CD4-positive, CD25-positive, alpha-beta regulatory T cell (primary cell): ENCODE measurements at regions not wholly inside any gene's neighbourhood (a gene's known extent, or its start where the extent isn't known, plus 50 kb on each side); places are given as distances from the start of the nearest gene placed in this dataset.

Experiments used
- ATAC-seq, 2 donors: fragments of 150-1000 bp; cut with Tn5 transposase; one replicate each; pipeline ENCODE4 v1.10.0; 2021; ENCODE audit warnings: low read depth in 2 of 2, moderate number of reproducible peaks in 2 of 2, moderate library complexity in 1 of 2
- DNase-seq, 3 donors: peaks; one replicate each; pipeline versions ENCODE4 v3.0.0 to v3.0.0-alpha.2; 2012 to 2022; ENCODE audit warnings: mixed read lengths in 1 of 3
- H3K27ac ChIP-seq: one replicate; pipeline ENCODE4 v1.7.0; 2013; ENCODE audit warnings: mild to moderate bottlenecking, low read length; ENCODE audit not compliant: insufficient read depth, poor library complexity, severe bottlenecking
- H3K27me3 ChIP-seq: one replicate; pipeline ENCODE4 v1.7.0; 2013; ENCODE audit warnings: low read length; ENCODE audit not compliant: control insufficient read depth, insufficient read depth
- H3K36me3 ChIP-seq: one replicate; pipeline ENCODE4 v1.7.0; 2013; ENCODE audit warnings: mild to moderate bottlenecking, low read length, moderate library complexity; ENCODE audit not compliant: control insufficient read depth, insufficient read depth
- H3K4me1 ChIP-seq: 2 replicates; pipeline ENCODE4 v1.7.0; 2013; ENCODE audit warnings: mild to moderate bottlenecking, low read length; ENCODE audit not compliant: insufficient read depth, control insufficient read depth, poor library complexity, severe bottlenecking
- H3K4me3 ChIP-seq: one replicate; pipeline ENCODE4 v1.7.0; 2013; ENCODE audit warnings: low read depth, mild to moderate bottlenecking, low read length, moderate library complexity
- H3K9me3 ChIP-seq, 2 experiments: 1 replicate in 1 of 2; 2 replicates in 1 of 2; pipeline ENCODE4 v1.7.0; 2013; ENCODE audit warnings: low read length in 2 of 2, mild to moderate bottlenecking in 1 of 2, moderate library complexity in 1 of 2; ENCODE audit not compliant: control insufficient read depth in 2 of 2
- H3K27ac Mint-ChIP-seq, 3 donors: one replicate each; pipeline ENCODE4 v1.8.0; 2020 to 2022; ENCODE audit warnings: mild to moderate bottlenecking in 3 of 3, mixed read lengths in 3 of 3, moderate library complexity in 2 of 3
- H3K27me3 Mint-ChIP-seq: one replicate; pipeline ENCODE4 v1.8.0; 2022; ENCODE audit warnings: mild to moderate bottlenecking, mixed read lengths
- H3K36me3 Mint-ChIP-seq: one replicate; pipeline ENCODE4 v1.8.0; 2020; ENCODE audit warnings: mixed read lengths
- H3K4me1 Mint-ChIP-seq, 4 donors: one replicate each; pipeline ENCODE4 v1.8.0; 2020 to 2022; ENCODE audit warnings: mixed read lengths in 4 of 4, mild to moderate bottlenecking in 1 of 4
- H3K4me3 Mint-ChIP-seq, 4 donors: one replicate each; pipeline ENCODE4 v1.8.0; 2020 to 2022; ENCODE audit warnings: mild to moderate bottlenecking in 4 of 4, mixed read lengths in 4 of 4, moderate library complexity in 3 of 4
- H3K9me3 Mint-ChIP-seq, 7 donors: one replicate each; pipeline ENCODE4 v1.8.0; 2020 to 2022; ENCODE audit warnings: mixed read lengths in 7 of 7, mild to moderate bottlenecking in 3 of 7, moderate library complexity in 2 of 7

- H3K27me3 ChIP-seq: no peaks in the 10 kb centered on the region
- H3K9me3 Mint-ChIP-seq: peaks cover 0 to 4% (median 2%) of the 10 kb centered on the region in 7 donors
- H3K27ac Mint-ChIP-seq: no peak overlapping the region
- no peak overlapping the region for H3K27ac ChIP-seq
- H3K4me3 ChIP-seq: no peak overlapping the region
- H3K4me1 Mint-ChIP-seq: no peaks in the 10 kb centered on the region
- H3K36me3 ChIP-seq: no peaks in the 10 kb centered on the region
- H3K4me1 ChIP-seq: no peaks in the 10 kb centered on the region
- H3K9me3 ChIP-seq: no peaks in the 10 kb centered on the region
- ATAC-seq (no peak), DNase-seq (no peak)
- H3K36me3 Mint-ChIP-seq: no peaks in the 10 kb centered on the region
- H3K27me3 Mint-ChIP-seq: peaks cover 5% of the 10 kb centered on the region
- no peak overlapping the region for H3K4me3 Mint-ChIP-seq
These were observed 561.6 kb downstream of the TCERG1L start for GRCh38 chr10:130749911-130750310.

GRCh38 chr10:130750441-130750840 is 561.1 kb downstream of the TCERG1L start:
- Mint-ChIP-seq H3K4me3 (no peak overlapping the region), H3K27ac (no peak overlapping the region), H3K9me3 (peaks cover 0 to 7% (median 2%) of the 10 kb centered on the region in 7 donors), H3K36me3 (no peaks in the 10 kb centered on the region), H3K4me1 (no peaks in the 10 kb centered on the region), H3K27me3 (peaks cover 5% of the 10 kb centered on the region)
- Histone ChIP-seq H3K27ac (no peak overlapping the region), H3K4me1 (no peaks in the 10 kb centered on the region), H3K9me3 (no peaks in the 10 kb centered on the region), H3K4me3 (no peak overlapping the region), H3K36me3 (no peaks in the 10 kb centered on the region), H3K27me3 (no peaks in the 10 kb centered on the region)
- ATAC-seq (no peak), DNase-seq (no peak)

GRCh38 chr10:130751106-130751840 is 560.2 kb downstream of the TCERG1L start:
- H3K4me3 ChIP-seq: no peak overlapping the region
- H3K27ac Mint-ChIP-seq: peak overlapping the region in 1 of 3 donors; percentile 64
- H3K4me1 Mint-ChIP-seq: no peaks in the 10 kb centered on the region
- no peak overlapping the region for H3K4me3 Mint-ChIP-seq
- peaks cover 0 to 5% (median 4%) of the 10 kb centered on the region in 7 donors for H3K9me3 Mint-ChIP-seq
- no peaks in the 10 kb centered on the region for H3K36me3 ChIP-seq
- no peak overlapping the region for H3K27ac ChIP-seq
- no peak for ATAC-seq
- no peak for DNase-seq
- no peaks in the 10 kb centered on the region for H3K9me3 ChIP-seq
- no peaks in the 10 kb centered on the region for H3K36me3 Mint-ChIP-seq
- no peaks in the 10 kb centered on the region for H3K4me1 ChIP-seq
- H3K27me3 ChIP-seq: no peaks in the 10 kb centered on the region
- peaks cover 5% of the 10 kb centered on the region for H3K27me3 Mint-ChIP-seq

GRCh38 chr10:130751851-130752250 is 559.7 kb downstream of the TCERG1L start:
- Histone ChIP-seq H3K27me3 (no peaks in the 10 kb centered on the region), H3K27ac (no peak overlapping the region), H3K4me3 (no peak overlapping the region), H3K4me1 (no peaks in the 10 kb centered on the region), H3K36me3 (no peaks in the 10 kb centered on the region), H3K9me3 (no peaks in the 10 kb centered on the region)
- DNase-seq (no peak), ATAC-seq (no peak)
- Mint-ChIP-seq H3K36me3 (no peaks in the 10 kb centered on the region), H3K4me3 (no peak overlapping the region), H3K27ac (no peak overlapping the region), H3K4me1 (no peaks in the 10 kb centered on the region), H3K27me3 (peaks cover 5% of the 10 kb centered on the region), H3K9me3 (peaks cover 0 to 8% (median 5%) of the 10 kb centered on the region in 7 donors)

DNA sequence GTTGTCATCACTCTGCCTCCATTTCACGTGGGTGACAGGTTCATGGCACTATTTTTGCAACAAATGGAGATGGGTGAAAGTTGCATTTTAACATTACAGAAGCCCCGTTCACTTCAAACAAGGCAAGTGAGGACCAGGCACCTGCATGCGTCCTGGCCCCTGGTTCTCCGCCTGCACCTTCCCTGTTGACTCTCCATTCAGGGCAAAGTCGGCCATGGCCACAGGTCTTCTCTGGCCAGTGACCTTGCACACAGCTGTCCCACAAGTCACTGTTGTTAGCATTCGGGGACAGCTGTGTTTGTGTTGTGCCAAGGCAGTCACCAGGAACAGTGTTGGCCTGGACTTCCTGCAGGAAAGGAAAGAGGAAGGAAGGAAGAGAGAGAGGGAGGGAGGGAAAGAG is 554.9 kb downstream of the TCERG1L start:
- Mint-ChIP-seq H3K27ac (no peak overlapping the region), H3K4me3 (no peak overlapping the region), H3K9me3 (peaks cover 0 to 8% (median 5%) of the 10 kb centered on the region in 7 donors), H3K36me3 (no peaks in the 10 kb centered on the region), H3K4me1 (no peaks in the 10 kb centered on the region), H3K27me3 (no peaks in the 10 kb centered on the region)
- H3K9me3 ChIP-seq: no peaks in the 10 kb centered on the region
- ATAC-seq (no peak), DNase-seq (no peak)
- no peak overlapping the region for H3K27ac ChIP-seq
- no peaks in the 10 kb centered on the region for H3K36me3 ChIP-seq
- no peaks in the 10 kb centered on the region for H3K27me3 ChIP-seq
- no peaks in the 10 kb centered on the region for H3K4me1 ChIP-seq
- no peak overlapping the region for H3K4me3 ChIP-seq

GRCh38 chr10:130757271-130757670 is 554.2 kb downstream of the TCERG1L start:
- H3K9me3 ChIP-seq: no peaks in the 10 kb centered on the region
- no peaks in the 10 kb centered on the region for H3K4me1 Mint-ChIP-seq
- H3K36me3 Mint-ChIP-seq: no peaks in the 10 kb centered on the region
- no peaks in the 10 kb centered on the region for H3K27me3 Mint-ChIP-seq
- ATAC-seq: no peak
- H3K4me3 Mint-ChIP-seq: no peak overlapping the region
- H3K27ac ChIP-seq: no peak overlapping the region
- H3K27me3 ChIP-seq: no peaks in the 10 kb centered on the region
- H3K4me1 ChIP-seq: no peaks in the 10 kb centered on the region
- no peak overlapping the region for H3K4me3 ChIP-seq
- H3K9me3 Mint-ChIP-seq: peaks cover 0 to 8% (median 5%) of the 10 kb centered on the region in 7 donors
- no peak for DNase-seq
- no peaks in the 10 kb centered on the region for H3K36me3 ChIP-seq
- no peak overlapping the region for H3K27ac Mint-ChIP-seq

DNA sequence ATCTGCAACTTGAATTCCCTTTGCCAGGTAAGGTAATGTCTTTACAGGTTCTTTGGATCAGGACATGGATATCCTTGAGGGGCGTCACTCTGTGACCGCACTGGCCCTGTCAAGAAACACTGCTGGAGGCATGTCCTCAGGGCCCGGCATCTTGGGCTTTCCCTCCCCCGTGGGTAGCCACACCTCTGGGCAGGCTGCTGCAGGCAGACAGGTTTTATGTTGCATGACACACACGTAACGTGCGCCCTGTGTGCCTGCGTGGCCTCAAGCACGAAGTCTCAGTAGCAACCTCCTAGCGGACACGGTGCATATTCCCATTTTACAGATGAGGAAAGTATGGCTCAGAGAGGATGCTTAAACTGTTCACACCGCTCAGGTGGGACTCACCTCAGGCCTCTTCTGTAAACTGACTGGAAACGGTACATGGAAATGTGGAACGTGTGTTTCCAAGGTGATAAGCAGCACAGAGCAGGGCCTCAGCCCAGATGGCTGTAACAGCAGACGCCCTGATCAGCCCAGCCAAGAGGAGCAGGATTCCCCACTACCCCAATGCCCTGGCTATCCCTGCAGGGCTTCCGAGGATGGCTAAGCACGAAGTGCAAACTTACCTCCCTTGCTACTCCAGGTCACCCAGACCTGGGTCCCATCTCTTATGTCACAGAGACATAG is 553.6 kb downstream of the TCERG1L start:
- Histone ChIP-seq H3K27ac (no peak overlapping the region), H3K36me3 (no peaks in the 10 kb centered on the region), H3K27me3 (no peaks in the 10 kb centered on the region), H3K4me3 (no peak overlapping the region), H3K9me3 (no peaks in the 10 kb centered on the region), H3K4me1 (no peaks in the 10 kb centered on the region)
- H3K36me3 Mint-ChIP-seq: no peaks in the 10 kb centered on the region
- H3K4me3 Mint-ChIP-seq: no peak overlapping the region
- no peak overlapping the region for H3K27ac Mint-ChIP-seq
- H3K4me1 Mint-ChIP-seq: no peaks in the 10 kb centered on the region
- peaks cover 0 to 8% (median 5%) of the 10 kb centered on the region in 7 donors for H3K9me3 Mint-ChIP-seq
- no peaks in the 10 kb centered on the region for H3K27me3 Mint-ChIP-seq
- DNase-seq (no peak), ATAC-seq (no peak)

- Histone ChIP-seq H3K9me3 (no peaks in the 10 kb centered on the region), H3K36me3 (no peaks in the 10 kb centered on the region), H3K4me3 (no peak overlapping the region), H3K27ac (no peak overlapping the region), H3K4me1 (no peaks in the 10 kb centered on the region), H3K27me3 (no peaks in the 10 kb centered on the region)
- ATAC-seq (no peak), DNase-seq (no peak)
- no peaks in the 10 kb centered on the region for H3K36me3 Mint-ChIP-seq
- no peaks in the 10 kb centered on the region for H3K4me1 Mint-ChIP-seq
- no peak overlapping the region for H3K27ac Mint-ChIP-seq
- peaks cover 0 to 8% (median 5%) of the 10 kb centered on the region in 7 donors for H3K9me3 Mint-ChIP-seq
- H3K27me3 Mint-ChIP-seq: no peaks in the 10 kb centered on the region
- no peak overlapping the region for H3K4me3 Mint-ChIP-seq
These were observed 553.0 kb downstream of the TCERG1L start for GRCh38 chr10:130758529-130758928.
